SW 1271 (cell line): ENCODE measurements at regions not wholly inside any gene's neighbourhood (a gene's known extent, or its start where the extent isn't known, plus 50 kb on each side); places are given as distances from the start of the nearest gene placed in this dataset.

Experiments used
- DNase-seq, 2 experiments: peaks; one replicate each; lab custom pipeline; 2025; lab: John Stamatoyannopoulos, UW

GRCh38 chr3:162810776-162811175, 1314.2 kb downstream of the OTOL1 start:
- DNase-seq, result no peak

GRCh38 chr3:162842549-162843216, 1346.1 kb downstream of the OTOL1 start:
- no peak for DNase-seq

- no peak for DNase-seq
Observed at GRCh38 chr3:162845918-162846317, 1349.3 kb downstream of the OTOL1 start.

- no peak for DNase-seq
Observed at GRCh38 chr3:162847511-162847910, 1350.9 kb downstream of the OTOL1 start.

- DNase-seq, result no peak
Observed at GRCh38 chr3:162863579-162863978, 1367.0 kb downstream of the OTOL1 start.

- no peak for DNase-seq
Observed at GRCh38 chr3:162865466-162865865, 1368.9 kb downstream of the OTOL1 start.

- no peak for DNase-seq
Observed at GRCh38 chr3:162879021-162879562, 1382.5 kb downstream of the OTOL1 start.

- no peak for DNase-seq
Observed at GRCh38 chr3:162884373-162884772, 1387.8 kb downstream of the OTOL1 start.

- no peak for DNase-seq
Observed at GRCh38 chr3:162892921-162893793, 1396.5 kb downstream of the OTOL1 start.

- no peak for DNase-seq
Observed at GRCh38 chr3:162897291-162897690, 1400.7 kb downstream of the OTOL1 start.

GRCh38 chr3:162932503-162932902, 1435.9 kb downstream of the OTOL1 start:
- DNase-seq, result no peak

GRCh38 chr3:162933656-162934055, 1437.0 kb downstream of the OTOL1 start:
- DNase-seq, result no peak

- DNase-seq, result no peak
Observed at GRCh38 chr3:162936706-162937105, 1440.1 kb downstream of the OTOL1 start.

GRCh38 chr3:162938083-162938482, 1441.5 kb downstream of the OTOL1 start:
- no peak for DNase-seq

- DNase-seq, result no peak
Observed at GRCh38 chr3:162945626-162946025, 1449.0 kb downstream of the OTOL1 start.

- no peak for DNase-seq
Observed at GRCh38 chr3:162956711-162957110, 1460.1 kb downstream of the OTOL1 start.

GRCh38 chr3:162960269-162960668, 1463.7 kb downstream of the OTOL1 start:
- no peak for DNase-seq

- no peak for DNase-seq
Observed at GRCh38 chr3:162970292-162970691, 1473.7 kb downstream of the OTOL1 start.

- no peak for DNase-seq
Observed at GRCh38 chr3:162971715-162972114, 1475.1 kb downstream of the OTOL1 start.

- no peak for DNase-seq
Observed at GRCh38 chr3:162973428-162973917, 1476.9 kb downstream of the OTOL1 start.

- DNase-seq, result no peak
Observed at GRCh38 chr3:162978136-162978535, 1481.5 kb downstream of the OTOL1 start.

GRCh38 chr3:162984746-162985145, 1488.1 kb downstream of the OTOL1 start:
- DNase-seq, result no peak
